ENCODE measurements at regions not wholly inside any gene's neighbourhood (a gene's known extent, or its start where the extent isn't known, plus 50 kb on each side); places are given as distances from the start of the nearest gene placed in this dataset.

GRCh38 chr5:51053361-51053760, 329.9 kb upstream of the ISL1 start:
- no peak overlapping the region for H3K27ac Mint-ChIP-seq
- H3K4me1 Mint-ChIP-seq = no peaks in the 10 kb centered on the region
- ATAC-seq = no peak
- peaks cover 2% of the 10 kb centered on the region for H3K9me3 Mint-ChIP-seq
- no peaks in the 10 kb centered on the region for H3K27me3 Mint-ChIP-seq
- no peak overlapping the region for H3K4me3 Mint-ChIP-seq
- no peaks in the 10 kb centered on the region for H3K36me3 Mint-ChIP-seq

GRCh38 chr5:51060953-51061352, 322.3 kb upstream of the ISL1 start:
- peaks cover 16% of the 10 kb centered on the region for H3K9me3 Mint-ChIP-seq
- no peak overlapping the region for H3K27ac Mint-ChIP-seq
- no peak for ATAC-seq
- H3K27me3 Mint-ChIP-seq = no peaks in the 10 kb centered on the region
- H3K4me3 Mint-ChIP-seq = no peak overlapping the region
- H3K4me1 Mint-ChIP-seq = no peaks in the 10 kb centered on the region
- H3K36me3 Mint-ChIP-seq = no peaks in the 10 kb centered on the region

GRCh38 chr5:51072937-51073336, 310.3 kb upstream of the ISL1 start:
- Mint-ChIP-seq H3K9me3 (peaks cover 16% of the 10 kb centered on the region), H3K4me1 (no peaks in the 10 kb centered on the region), H3K4me3 (no peak overlapping the region), H3K27me3 (no peaks in the 10 kb centered on the region), H3K36me3 (no peaks in the 10 kb centered on the region), H3K27ac (no peak overlapping the region)
- ATAC-seq = no peak

- no peaks in the 10 kb centered on the region for H3K4me1 Mint-ChIP-seq
Measured at GRCh38 chr5:51082741-51083140, 300.5 kb upstream of the ISL1 start.

GRCh38 chr5:51091816-51092215, 291.4 kb upstream of the ISL1 start:
- ATAC-seq = no peak
- no peak overlapping the region for H3K27ac Mint-ChIP-seq
- H3K36me3 Mint-ChIP-seq = no peaks in the 10 kb centered on the region
- H3K9me3 Mint-ChIP-seq = no peaks in the 10 kb centered on the region
- H3K4me3 Mint-ChIP-seq = no peak overlapping the region
- no peaks in the 10 kb centered on the region for H3K27me3 Mint-ChIP-seq
- no peaks in the 10 kb centered on the region for H3K4me1 Mint-ChIP-seq

More at GRCh38 chr5:51082741-51083140, 300.5 kb upstream of the ISL1 start:
- Mint-ChIP-seq H3K9me3 (peaks cover 2% of the 10 kb centered on the region), H3K36me3 (no peaks in the 10 kb centered on the region), H3K27me3 (no peaks in the 10 kb centered on the region), H3K27ac (no peak overlapping the region), H3K4me3 (no peak overlapping the region)
- ATAC-seq = no peak

- H3K9me3 Mint-ChIP-seq = no peaks in the 10 kb centered on the region
- H3K36me3 Mint-ChIP-seq = no peaks in the 10 kb centered on the region
- H3K4me1 Mint-ChIP-seq = no peaks in the 10 kb centered on the region
- no peak for ATAC-seq
- H3K4me3 Mint-ChIP-seq = no peak overlapping the region
- H3K27me3 Mint-ChIP-seq = no peaks in the 10 kb centered on the region
- H3K27ac Mint-ChIP-seq = no peak overlapping the region
Measured at GRCh38 chr5:51095486-51095885, 287.8 kb upstream of the ISL1 start.

GRCh38 chr5:51096859-51097258, 286.4 kb upstream of the ISL1 start:
- no peak for ATAC-seq
- Mint-ChIP-seq H3K4me1 (no peaks in the 10 kb centered on the region), H3K27ac (no peak overlapping the region), H3K4me3 (no peak overlapping the region), H3K9me3 (no peaks in the 10 kb centered on the region), H3K36me3 (no peaks in the 10 kb centered on the region), H3K27me3 (no peaks in the 10 kb centered on the region)

- Mint-ChIP-seq H3K9me3 (no peaks in the 10 kb centered on the region), H3K4me1 (no peaks in the 10 kb centered on the region), H3K27me3 (no peaks in the 10 kb centered on the region), H3K36me3 (no peaks in the 10 kb centered on the region), H3K4me3 (no peak overlapping the region), H3K27ac (no peak overlapping the region)
- ATAC-seq = no peak
Measured at GRCh38 chr5:51099173-51099853, 283.9 kb upstream of the ISL1 start.

- Mint-ChIP-seq H3K4me1 (no peaks in the 10 kb centered on the region), H3K27me3 (no peaks in the 10 kb centered on the region), H3K9me3 (peaks cover 3% of the 10 kb centered on the region), H3K4me3 (no peak overlapping the region), H3K36me3 (no peaks in the 10 kb centered on the region), H3K27ac (no peak overlapping the region)
- ATAC-seq = no peak
Measured at GRCh38 chr5:51104556-51104955, 278.7 kb upstream of the ISL1 start.

- Mint-ChIP-seq H3K4me1 (no peaks in the 10 kb centered on the region), H3K27me3 (no peaks in the 10 kb centered on the region), H3K4me3 (no peak overlapping the region), H3K9me3 (peaks cover 6% of the 10 kb centered on the region), H3K36me3 (no peaks in the 10 kb centered on the region), H3K27ac (no peak overlapping the region)
- no peak for ATAC-seq
Measured at GRCh38 chr5:51109786-51110410, 273.4 kb upstream of the ISL1 start.

- Mint-ChIP-seq H3K9me3 (peaks cover 6% of the 10 kb centered on the region), H3K4me3 (no peak overlapping the region), H3K27ac (no peak overlapping the region), H3K36me3 (no peaks in the 10 kb centered on the region), H3K4me1 (no peaks in the 10 kb centered on the region), H3K27me3 (no peaks in the 10 kb centered on the region)
- no peak for ATAC-seq
Measured at GRCh38 chr5:51131266-51131665, 252.0 kb upstream of the ISL1 start.

- ATAC-seq = no peak
- Mint-ChIP-seq H3K27ac (no peak overlapping the region), H3K4me3 (no peak overlapping the region), H3K27me3 (no peaks in the 10 kb centered on the region), H3K4me1 (no peaks in the 10 kb centered on the region), H3K36me3 (no peaks in the 10 kb centered on the region), H3K9me3 (peaks cover 6% of the 10 kb centered on the region)
Measured at GRCh38 chr5:51138164-51138563, 245.1 kb upstream of the ISL1 start.

GRCh38 chr5:51148437-51148836, 234.8 kb upstream of the ISL1 start:
- H3K9me3 Mint-ChIP-seq = peaks cover 9% of the 10 kb centered on the region

GRCh38 chr5:51156222-51156621, 227.0 kb upstream of the ISL1 start:
- Mint-ChIP-seq H3K27me3 (no peaks in the 10 kb centered on the region), H3K4me1 (no peaks in the 10 kb centered on the region), H3K9me3 (peaks cover 11% of the 10 kb centered on the region), H3K4me3 (no peak overlapping the region), H3K36me3 (no peaks in the 10 kb centered on the region), H3K27ac (no peak overlapping the region)
- no peak for ATAC-seq

More at GRCh38 chr5:51148437-51148836, 234.8 kb upstream of the ISL1 start:
- no peaks in the 10 kb centered on the region for H3K36me3 Mint-ChIP-seq
- no peak overlapping the region for H3K4me3 Mint-ChIP-seq
- H3K4me1 Mint-ChIP-seq = no peaks in the 10 kb centered on the region
- no peak overlapping the region for H3K27ac Mint-ChIP-seq
- no peak for ATAC-seq
- H3K27me3 Mint-ChIP-seq = no peaks in the 10 kb centered on the region

GRCh38 chr5:51156838-51157237, 226.4 kb upstream of the ISL1 start:
- Mint-ChIP-seq H3K36me3 (no peaks in the 10 kb centered on the region), H3K27ac (no peak overlapping the region), H3K4me3 (no peak overlapping the region), H3K4me1 (no peaks in the 10 kb centered on the region), H3K27me3 (no peaks in the 10 kb centered on the region), H3K9me3 (peaks cover 8% of the 10 kb centered on the region)
- ATAC-seq = no peak

- Mint-ChIP-seq H3K36me3 (no peaks in the 10 kb centered on the region), H3K27ac (no peak overlapping the region), H3K4me3 (no peak overlapping the region), H3K27me3 (no peaks in the 10 kb centered on the region), H3K4me1 (no peaks in the 10 kb centered on the region), H3K9me3 (peaks cover 18% of the 10 kb centered on the region)
- peak; percentile 16 for ATAC-seq
Measured at GRCh38 chr5:51159164-51159563, 224.1 kb upstream of the ISL1 start.

Measured in stimulated activated memory B cell treated with anti-CD40 and anti-IgM and Interleukin-4, amounts not matched to agents 10 μg/mL and 1 μg/mL and 100 μg/mL, for 72 hours (primary cell).